HG03066 (cell line): ENCODE measurements at regions not wholly inside any gene's neighbourhood (a gene's known extent, or its start where the extent isn't known, plus 50 kb on each side); places are given as distances from the start of the nearest gene placed in this dataset.
"Not testable (repeated sequence)": the region's sequence is repeated elsewhere in the genome, so short reads cannot be mapped to it uniquely, and the experiment has no call there.

Experiments used
- ATAC-seq: cut with Tn5 transposase; IDR thresholded peaks from one replicate; pipeline ENCODE4 v1.9.1; 2021; ENCODE audit warnings: low read depth; ENCODE audit not compliant: unreplicated experiment

GRCh38 chr9:38134611-38135237 is 65.7 kb upstream of the SHB start:
- ATAC-seq = no peak

GRCh38 chr9:38133595-38133994 is 64.6 kb upstream of the SHB start:
- ATAC-seq = no peak

- ATAC-seq = no peak
Observed at GRCh38 chr9:38132956-38133355, 63.9 kb upstream of the SHB start.

- ATAC-seq = no peak
Observed at GRCh38 chr9:38131729-38132128, 62.7 kb upstream of the SHB start.

- ATAC-seq = no peak
Observed at GRCh38 chr9:38130724-38131123, 61.7 kb upstream of the SHB start.

GRCh38 chr9:38129366-38129765 is 60.3 kb upstream of the SHB start:
- ATAC-seq = no peak

- ATAC-seq = no peak
Observed at GRCh38 chr9:38128752-38129270, 59.8 kb upstream of the SHB start.

- no peak for ATAC-seq
Observed at GRCh38 chr9:38127271-38127839, 58.3 kb upstream of the SHB start.

- ATAC-seq = no peak
Observed at GRCh38 chr9:38126730-38127129, 57.7 kb upstream of the SHB start.

- no peak for ATAC-seq
Observed at GRCh38 chr9:38125889-38126288, 56.9 kb upstream of the SHB start.

GRCh38 chr9:38123359-38123758 is 54.3 kb upstream of the SHB start:
- not testable (repeated sequence) for ATAC-seq

GRCh38 chr9:38120961-38121360 is 51.9 kb upstream of the SHB start:
- ATAC-seq = no peak

GRCh38 chr9:38119560-38120236 is 50.7 kb upstream of the SHB start:
- no peak for ATAC-seq

GRCh38 chr9:38118862-38119438 is 49.9 kb upstream of the SHB start:
- no peak for ATAC-seq
